ENCODE measurements at regions not wholly inside any gene's neighbourhood (a gene's known extent, or its start where the extent isn't known, plus 50 kb on each side); places are given as distances from the start of the nearest gene placed in this dataset.

GRCh38 chr18:34590503-34590902 lies 119.6 kb upstream of the DTNA start:
- no peak for TF ChIP-seq POLR2A (IDR thresholded peaks at IDR 0.05; ENCODE audit: low read depth, low read length)
- no peak for TF ChIP-seq POLR2AphosphoS5 (IDR thresholded peaks at IDR 0.05; ENCODE audit: low read depth, low read length)
- no peak for TF ChIP-seq TAF1 (IDR thresholded peaks at IDR 0.05; ENCODE audit: borderline replicate concordance, low read depth, low read length)

All from GM12892 (cell line).